KMS-11 (cell line): ENCODE measurements at regions not wholly inside any gene's neighbourhood (a gene's known extent, or its start where the extent isn't known, plus 50 kb on each side); places are given as distances from the start of the nearest gene placed in this dataset.

ENCODE experiments used
- H2AFZ ChIP-seq: fragments of 200-600 bp; sonication (generic); 2 replicates; pipeline ENCODE4 v1.6.1; 2016; ENCODE audit warnings: antibody characterized with exemption, mixed run types, low read depth
- H3K27ac ChIP-seq: fragments of 200-600 bp; sonication (generic); 2 replicates; pipeline ENCODE4 v1.6.1; 2016; ENCODE audit warnings: mild to moderate bottlenecking, mixed run types
- H3K27me3 ChIP-seq: fragments of 200-600 bp; sonication (generic); 2 replicates; pipeline ENCODE4 v1.6.1; 2017; ENCODE audit warnings: mild to moderate bottlenecking, low read depth, mixed run types, moderate library complexity; ENCODE audit not compliant: insufficient read depth
- H3K36me3 ChIP-seq: fragments of 200-600 bp; sonication (generic); 2 replicates; pipeline ENCODE4 v1.6.1; 2017; ENCODE audit warnings: mild to moderate bottlenecking, mixed run types; ENCODE audit not compliant: insufficient read depth
- H3K4me1 ChIP-seq: fragments of 200-600 bp; sonication (generic); 2 replicates; pipeline ENCODE4 v1.6.1; 2016; ENCODE audit warnings: mild to moderate bottlenecking, low read depth, mixed run types; ENCODE audit not compliant: poor library complexity, severe bottlenecking
- H3K4me2 ChIP-seq: fragments of 200-600 bp; sonication (generic); 2 replicates; pipeline ENCODE4 v1.7.0; 2016; ENCODE audit warnings: mild to moderate bottlenecking, mixed run types
- H3K4me3 ChIP-seq: fragments of 200-600 bp; sonication (generic); IDR thresholded peaks from 2 replicates; pipeline ENCODE4 v1.6.1; 2017; ENCODE audit warnings: low read depth, low read length, mixed read lengths; ENCODE audit not compliant: insufficient read depth
- H3K79me2 ChIP-seq: fragments of 200-600 bp; sonication (generic); 2 replicates; pipeline ENCODE4 v1.6.1; 2016; ENCODE audit warnings: low read depth, mixed run types; ENCODE audit not compliant: insufficient read depth
- H3K9ac ChIP-seq: fragments of 200-600 bp; sonication (generic); 2 replicates; pipeline ENCODE4 v1.6.1; 2016; ENCODE audit warnings: mild to moderate bottlenecking, mixed run types
- H4K20me1 ChIP-seq: fragments of 200-600 bp; sonication (generic); 2 replicates; pipeline ENCODE4 v1.6.1; 2016; ENCODE audit warnings: mild to moderate bottlenecking, mixed run types; ENCODE audit not compliant: insufficient read depth
- TF ChIP-seq, protein P1 (sequence below): fragments of 200-600 bp; sonication (generic); conservative IDR thresholded peaks from 2 replicates; pipeline ENCODE4 v1.6.1; 2017; ENCODE audit warnings: low read depth, mild to moderate bottlenecking, antibody characterized with exemption, low read length, moderate library complexity, mixed read lengths

DNA sequence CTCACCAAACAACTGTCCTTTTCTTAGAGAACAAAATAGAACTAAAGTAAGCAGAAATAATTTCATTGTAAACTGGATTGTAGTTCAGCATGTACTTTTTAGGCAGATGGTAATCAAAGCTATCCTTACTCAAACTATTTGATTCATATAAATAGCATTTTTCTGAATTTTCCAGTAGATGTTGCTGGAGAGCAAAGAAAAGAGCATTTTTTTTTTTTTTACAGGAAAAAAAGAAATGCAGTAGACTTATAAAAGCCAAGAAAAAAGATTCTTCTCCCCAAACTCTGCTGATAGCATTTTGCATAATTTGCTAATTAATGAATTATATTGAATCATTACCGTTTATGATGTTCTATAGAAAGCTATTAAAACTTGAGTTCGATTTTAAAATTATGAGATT lies 715.3 kb upstream of the WWC1 start:
- Histone ChIP-seq H3K27me3 (no peaks in the 10 kb centered on the region), H4K20me1 (no peaks in the 10 kb centered on the region), H2AFZ (no peak overlapping the region), H3K9ac (no peak overlapping the region), H3K36me3 (no peaks in the 10 kb centered on the region), H3K27ac (no peak overlapping the region), H3K4me2 (no peak overlapping the region), H3K4me1 (no peaks in the 10 kb centered on the region), H3K4me3 (no peak overlapping the region), H3K79me2 (no peaks in the 10 kb centered on the region)
- TF ChIP-seq, protein P1, sequence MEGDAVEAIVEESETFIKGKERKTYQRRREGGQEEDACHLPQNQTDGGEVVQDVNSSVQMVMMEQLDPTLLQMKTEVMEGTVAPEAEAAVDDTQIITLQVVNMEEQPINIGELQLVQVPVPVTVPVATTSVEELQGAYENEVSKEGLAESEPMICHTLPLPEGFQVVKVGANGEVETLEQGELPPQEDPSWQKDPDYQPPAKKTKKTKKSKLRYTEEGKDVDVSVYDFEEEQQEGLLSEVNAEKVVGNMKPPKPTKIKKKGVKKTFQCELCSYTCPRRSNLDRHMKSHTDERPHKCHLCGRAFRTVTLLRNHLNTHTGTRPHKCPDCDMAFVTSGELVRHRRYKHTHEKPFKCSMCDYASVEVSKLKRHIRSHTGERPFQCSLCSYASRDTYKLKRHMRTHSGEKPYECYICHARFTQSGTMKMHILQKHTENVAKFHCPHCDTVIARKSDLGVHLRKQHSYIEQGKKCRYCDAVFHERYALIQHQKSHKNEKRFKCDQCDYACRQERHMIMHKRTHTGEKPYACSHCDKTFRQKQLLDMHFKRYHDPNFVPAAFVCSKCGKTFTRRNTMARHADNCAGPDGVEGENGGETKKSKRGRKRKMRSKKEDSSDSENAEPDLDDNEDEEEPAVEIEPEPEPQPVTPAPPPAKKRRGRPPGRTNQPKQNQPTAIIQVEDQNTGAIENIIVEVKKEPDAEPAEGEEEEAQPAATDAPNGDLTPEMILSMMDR = no peak

DNA sequence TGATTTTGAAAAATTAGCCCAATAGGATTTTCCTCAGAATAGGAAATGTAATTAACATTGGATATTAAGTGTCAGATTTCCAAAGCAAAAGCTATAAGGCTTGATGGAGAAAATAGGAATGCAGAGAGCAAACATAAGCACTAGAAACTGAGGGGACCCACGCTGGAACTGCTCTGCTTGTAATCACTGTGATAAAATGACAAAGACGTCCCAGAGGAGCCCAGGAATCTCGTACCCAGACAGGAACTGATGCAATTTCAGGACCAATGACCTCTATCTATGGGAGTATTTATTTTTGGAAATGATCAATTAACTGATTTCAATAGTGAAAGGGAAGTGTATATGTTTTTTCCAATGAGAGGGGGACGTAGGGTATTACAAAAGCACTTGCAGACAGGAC lies 714.5 kb upstream of the WWC1 start:
- Histone ChIP-seq H4K20me1 (no peaks in the 10 kb centered on the region), H3K27ac (no peak overlapping the region), H3K4me2 (no peak overlapping the region), H3K4me1 (no peaks in the 10 kb centered on the region), H3K4me3 (no peak overlapping the region), H3K9ac (no peak overlapping the region), H2AFZ (no peak overlapping the region), H3K79me2 (no peaks in the 10 kb centered on the region), H3K27me3 (no peaks in the 10 kb centered on the region), H3K36me3 (no peaks in the 10 kb centered on the region)
- TF ChIP-seq, protein P1 = no peak

DNA sequence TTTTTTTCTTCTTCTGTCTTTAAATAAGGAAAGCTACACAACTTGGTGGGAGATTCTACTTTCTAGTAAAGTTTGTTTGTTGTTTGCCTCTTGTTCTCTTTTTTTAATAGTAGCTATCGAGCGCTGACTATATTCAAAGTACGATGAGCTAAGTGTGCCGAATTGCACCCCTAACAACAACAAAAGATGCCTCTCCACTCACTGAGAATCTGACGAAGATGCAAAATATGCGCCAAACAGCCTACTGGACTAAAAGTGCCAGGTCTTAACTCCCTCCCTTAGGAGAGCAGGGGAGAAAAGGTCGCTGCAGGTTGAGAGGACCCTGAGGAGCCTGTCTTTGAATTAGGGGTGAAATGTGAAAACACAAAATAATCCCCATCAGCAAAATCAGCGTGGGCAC lies 713.8 kb upstream of the WWC1 start:
- Histone ChIP-seq H3K36me3 (no peaks in the 10 kb centered on the region), H3K79me2 (no peaks in the 10 kb centered on the region), H3K4me2 (no peak overlapping the region), H3K4me3 (no peak overlapping the region), H3K9ac (no peak overlapping the region), H3K4me1 (no peaks in the 10 kb centered on the region), H4K20me1 (no peaks in the 10 kb centered on the region), H2AFZ (no peak overlapping the region), H3K27ac (no peak overlapping the region), H3K27me3 (no peaks in the 10 kb centered on the region)
- TF ChIP-seq, protein P1 = no peak

DNA sequence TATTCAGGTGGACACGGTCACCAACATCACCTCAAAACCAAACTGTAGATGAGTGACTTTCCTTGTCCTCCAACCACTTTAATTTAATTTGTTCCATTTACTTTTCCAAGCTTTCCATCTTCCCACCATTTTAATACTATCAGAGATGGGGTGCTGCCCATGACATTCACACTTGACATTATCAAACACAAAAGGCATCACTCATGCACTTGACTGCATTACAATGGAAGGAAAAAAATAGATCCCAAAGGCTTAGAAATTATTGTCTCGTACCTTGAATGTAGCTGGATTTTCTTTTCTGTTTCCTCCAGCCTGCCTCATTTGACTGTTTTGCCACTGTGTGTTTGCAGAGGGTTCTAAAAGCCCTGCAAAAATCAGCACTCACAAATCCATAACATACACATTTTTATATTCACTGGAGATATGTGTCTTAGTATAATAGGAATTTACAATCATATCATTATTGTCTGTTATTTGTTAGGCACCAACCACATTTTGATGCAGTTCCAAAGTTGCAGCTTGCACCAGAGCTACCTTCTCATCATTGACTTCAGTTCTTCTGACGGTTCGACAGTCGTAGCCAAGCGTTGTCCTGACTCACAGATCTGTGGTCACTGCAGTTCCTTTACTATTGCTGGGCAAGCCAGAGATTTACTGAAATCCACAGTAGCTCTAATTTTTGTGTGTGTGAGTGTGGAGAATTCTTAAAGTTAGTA lies 712.3 kb upstream of the WWC1 start:
- Histone ChIP-seq H3K27ac (no peak overlapping the region), H3K4me3 (no peak overlapping the region), H3K4me2 (no peak overlapping the region), H4K20me1 (no peaks in the 10 kb centered on the region), H3K27me3 (no peaks in the 10 kb centered on the region), H3K79me2 (no peaks in the 10 kb centered on the region), H3K9ac (no peak overlapping the region), H3K36me3 (no peaks in the 10 kb centered on the region), H2AFZ (no peak overlapping the region), H3K4me1 (no peaks in the 10 kb centered on the region)
- TF ChIP-seq, protein P1 = no peak
